ENCODE measurements at regions not wholly inside any gene's neighbourhood (a gene's known extent, or its start where the extent isn't known, plus 50 kb on each side); places are given as distances from the start of the nearest gene placed in this dataset.

- DNase-seq, result no peak
- no peak overlapping the region for H3K4me2 ChIP-seq (ENCODE audit: insufficient read depth, insufficient read length, low read length)
- no CpG with 5 or more reads among the region's 1 CpG for WGBS (ENCODE audit: extremely low coverage, insufficient read length, low lambda C conversion rate)
- no peak overlapping the region for H2AFZ ChIP-seq (ENCODE audit: low read length)
- no peaks in the 10 kb centered on the region for H3K9me3 ChIP-seq (ENCODE audit: control insufficient read depth, low read depth, low read length)
- no peaks in the 10 kb centered on the region for H3K79me2 ChIP-seq (ENCODE audit: insufficient read depth, low read length)
- no peak overlapping the region for H2BK15ac ChIP-seq (ENCODE audit: low read depth, low read length)
- Mint-ChIP-seq H3K36me3 (ENCODE audit: insufficient read depth in 1 of 3, low read depth in 3 of 3) (no peaks in the 10 kb centered on the region), H3K4me3 (no peak overlapping the region), H3K4me1 (peaks cover 12 to 14% of the 10 kb centered on the region in 2 experiments), H3K27me3 (ENCODE audit: low read depth) (peaks cover 51% of the 10 kb centered on the region), H3K9me3 (no peaks in the 10 kb centered on the region), H3K27ac (no peak overlapping the region)
- H3K23ac ChIP-seq (ENCODE audit: insufficient read length, low read depth, low read length), result no peak overlapping the region
- TF ChIP-seq CTCF (conservative IDR thresholded peaks at IDR 0.05), result no peak
- no peaks in the 10 kb centered on the region for H4K20me1 ChIP-seq (ENCODE audit: control insufficient read depth, insufficient read depth, insufficient read length)
- H2BK5ac ChIP-seq (ENCODE audit: insufficient read length, low read length), result no peak overlapping the region
- H3K4me1 ChIP-seq (ENCODE audit: insufficient read depth, low read length), result peaks cover 8% of the 10 kb centered on the region; the same call in 1 of the 2 replicates
- H3T11ph ChIP-seq (ENCODE audit: low read length), result no peak overlapping the region
- no peak overlapping the region for H2BK20ac ChIP-seq (ENCODE audit: low read depth, low read length, poor library complexity, severe bottlenecking)
- H2BK12ac ChIP-seq (ENCODE audit: insufficient read length, low read depth, low read length), result no peak overlapping the region
- no peak overlapping the region for H3K9ac ChIP-seq (ENCODE audit: extremely low read depth, insufficient read length, low read length)
- no peak overlapping the region for H2AK5ac ChIP-seq (ENCODE audit: insufficient read length, low read length)
- H4K91ac ChIP-seq (ENCODE audit: insufficient read length, low read depth, low read length), result no peak overlapping the region
- no peak overlapping the region for H2BK120ac ChIP-seq (ENCODE audit: low read depth, low read length, poor library complexity, severe bottlenecking)
- no peaks in the 10 kb centered on the region for H3K79me1 ChIP-seq (ENCODE audit: insufficient read depth, low read depth, low read length, poor library complexity, severe bottlenecking)
- H3K14ac ChIP-seq (ENCODE audit: insufficient read depth, low read length), result no peak overlapping the region
- no peak overlapping the region for H3K4ac ChIP-seq (ENCODE audit: low read depth, low read length)
- no peaks in the 10 kb centered on the region for H3K27me3 ChIP-seq (ENCODE audit: insufficient read depth, low read length)
- no peak overlapping the region for H4K8ac ChIP-seq (replicated peaks; ENCODE audit: insufficient read length, low read depth, low read length)
- H4K5ac ChIP-seq (ENCODE audit: insufficient read length, low read depth, low read length), result no peak overlapping the region
- no peaks in the 10 kb centered on the region for H3K23me2 ChIP-seq (ENCODE audit: insufficient read length, low read depth, low read length, poor library complexity, severe bottlenecking)
- no peak overlapping the region for H3K18ac ChIP-seq (ENCODE audit: insufficient read length, low read depth, low read length)
- no peak overlapping the region for H3K56ac ChIP-seq (ENCODE audit: insufficient read length, low read depth, low read length)
- H3K27ac ChIP-seq (ENCODE audit: insufficient read length, low read depth, low read length), result no peak overlapping the region
These were observed 196.9 kb downstream of the FOXA2 start for GRCh38 chr20:22387452-22387851.

All from H9 (cell line).